ENCODE measurements at regions not wholly inside any gene's neighbourhood (a gene's known extent, or its start where the extent isn't known, plus 50 kb on each side); places are given as distances from the start of the nearest gene placed in this dataset.
"Not testable (repeated sequence)": the region's sequence is repeated elsewhere in the genome, so short reads cannot be mapped to it uniquely, and the experiment has no call there.

GRCh38 chr18:52082246-52082645, 257.8 kb upstream of the DCC start:
- no peak for FAIRE-seq

DNA sequence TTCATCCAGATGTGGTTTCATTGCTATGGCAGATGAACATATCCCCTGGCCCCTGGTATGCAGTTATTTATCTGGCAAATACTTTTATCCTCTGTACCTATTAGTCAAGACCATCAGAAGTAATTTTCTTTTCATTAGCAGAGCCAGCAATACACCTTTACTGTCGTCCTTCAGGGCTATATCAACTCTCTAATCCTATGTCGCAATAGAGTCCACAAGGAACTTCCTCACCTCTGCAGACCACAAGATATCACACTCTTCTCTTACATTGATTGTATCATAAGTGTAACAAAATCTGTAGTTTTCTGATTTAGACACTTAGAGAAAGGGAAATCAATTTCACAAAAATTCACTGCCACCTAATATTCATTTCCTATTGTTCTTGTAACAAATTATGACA, 252.9 kb upstream of the DCC start:
- FAIRE-seq = no peak

DNA sequence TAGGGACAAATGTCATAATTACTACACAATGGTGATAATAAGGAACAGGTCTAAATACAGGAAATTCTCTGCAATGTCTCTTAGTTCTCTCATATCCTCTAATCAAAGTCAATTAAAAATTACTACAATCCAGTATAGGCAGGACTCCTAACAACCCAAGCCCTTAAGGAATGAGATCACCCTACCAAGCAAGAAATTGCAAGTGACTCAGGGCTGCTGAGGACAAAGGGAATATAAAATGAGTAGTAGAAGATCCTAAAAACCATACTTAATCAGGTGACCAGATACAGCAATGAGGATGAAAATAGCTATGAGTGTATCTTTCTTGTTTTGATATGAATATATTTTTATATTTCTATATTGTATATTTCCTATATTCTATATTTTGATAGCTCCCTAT, 250.0 kb upstream of the DCC start:
- FAIRE-seq = no peak

DNA sequence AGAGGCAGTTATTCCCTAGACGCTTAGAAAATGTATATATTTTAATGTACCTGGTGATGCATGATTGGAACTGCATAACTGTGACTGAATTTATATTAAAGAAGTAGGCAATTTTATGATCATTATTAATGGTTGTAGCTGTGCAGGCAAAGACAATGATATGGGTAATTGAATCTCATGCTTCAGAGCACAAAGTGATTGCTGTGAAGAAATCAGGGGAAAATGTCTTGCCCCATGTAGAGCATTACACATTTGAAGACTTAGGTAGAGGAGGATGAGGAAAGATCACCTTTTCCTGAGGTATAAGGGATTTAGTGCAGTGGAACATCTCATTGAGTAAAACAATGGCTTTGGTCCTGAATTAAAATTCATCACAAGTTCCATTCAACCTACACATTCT, 246.8 kb upstream of the DCC start:
- FAIRE-seq = no peak

DNA sequence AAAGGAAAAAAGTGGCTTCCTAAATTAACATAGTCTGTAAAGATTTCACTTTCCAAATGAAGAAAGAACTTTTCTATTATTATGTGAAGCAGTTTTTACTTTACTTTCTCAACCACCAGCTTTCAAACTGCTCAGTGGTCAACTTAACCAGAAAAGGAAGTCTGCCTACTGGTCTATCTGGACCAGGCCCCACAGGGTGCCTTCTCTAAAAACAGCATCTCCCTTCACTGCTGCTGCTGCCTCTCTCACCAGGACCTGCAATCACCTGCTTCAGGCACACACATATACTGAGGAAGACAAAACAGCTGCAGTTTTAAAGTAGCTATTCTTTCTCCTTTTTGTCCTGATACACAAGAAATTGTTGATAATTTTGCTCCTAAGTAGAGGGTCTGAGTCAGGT, 221.3 kb upstream of the DCC start:
- FAIRE-seq = no peak

DNA sequence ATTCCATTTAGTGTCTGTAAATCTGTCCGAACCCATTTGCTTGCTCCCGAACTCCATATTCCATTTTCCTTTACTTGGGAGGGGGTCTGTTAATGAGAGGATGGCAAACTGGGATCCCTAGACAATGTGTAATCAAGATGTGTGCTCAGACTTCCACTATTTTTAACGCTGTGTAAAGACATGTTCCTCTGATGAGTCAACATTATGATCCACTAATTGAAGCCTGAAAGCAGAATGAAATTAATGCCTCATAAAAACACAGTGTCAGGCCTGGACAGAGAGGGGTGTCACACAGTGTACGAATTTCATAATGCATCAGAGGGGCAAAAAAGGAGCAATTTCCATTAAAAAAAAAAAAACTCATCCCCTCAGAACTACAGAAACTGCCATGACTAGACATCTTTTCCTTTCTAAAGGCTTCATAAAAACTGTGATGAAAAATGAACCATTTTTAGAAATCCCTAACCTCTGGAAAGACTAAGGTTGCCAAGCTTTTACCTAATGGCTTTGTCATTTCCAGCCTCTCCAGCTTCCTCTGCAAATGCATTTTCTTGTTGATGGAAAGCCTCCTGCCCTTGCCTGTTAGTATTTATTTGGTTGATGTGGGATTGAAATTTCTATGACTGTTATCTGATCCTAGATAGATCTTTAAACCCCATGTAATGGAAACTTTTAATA, 209.2 kb upstream of the DCC start:
- no peak for FAIRE-seq

GRCh38 chr18:52131845-52132244, 208.2 kb upstream of the DCC start:
- no peak for FAIRE-seq

DNA sequence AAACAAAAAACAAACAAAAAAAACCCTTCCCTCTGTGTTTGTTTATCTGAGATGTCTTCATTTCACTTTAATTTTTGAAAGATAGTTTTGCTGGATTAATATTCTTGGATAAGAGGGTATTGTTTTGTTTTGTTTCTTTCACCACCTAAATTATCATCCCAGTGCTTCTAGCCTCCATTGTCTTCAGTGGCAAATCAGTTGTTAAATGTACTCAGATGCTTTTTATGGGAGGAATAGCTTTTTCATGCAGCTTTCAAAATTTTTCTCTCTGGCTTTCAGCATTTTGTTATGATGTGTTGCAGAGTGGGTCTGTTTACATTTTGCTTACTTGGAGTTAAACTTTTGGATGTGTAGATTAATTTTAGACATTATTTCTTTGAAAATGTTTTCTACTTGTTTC, 203.5 kb upstream of the DCC start:
- FAIRE-seq = no peak

GRCh38 chr18:52140986-52141385, 199.0 kb upstream of the DCC start:
- no peak for FAIRE-seq

DNA sequence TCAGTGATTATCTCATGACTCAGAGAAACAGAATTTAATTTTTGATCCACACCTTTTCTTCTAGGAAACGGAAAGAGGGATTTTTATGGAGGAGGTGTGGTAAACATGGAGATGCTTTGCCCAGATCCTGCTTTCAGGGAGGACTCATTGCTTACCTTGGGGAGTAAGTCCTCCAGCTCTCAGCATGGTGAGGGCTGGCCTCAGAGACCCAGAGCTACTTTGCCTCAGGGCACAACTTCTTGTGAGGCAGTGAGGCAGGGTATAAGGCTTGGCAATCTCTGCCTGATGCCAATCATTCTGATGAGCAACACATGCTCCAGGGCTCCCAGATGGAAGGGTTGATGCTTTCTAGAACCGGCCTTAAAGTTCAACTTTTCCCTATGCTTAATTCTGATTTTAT, 189.9 kb upstream of the DCC start:
- FAIRE-seq = no peak

DNA sequence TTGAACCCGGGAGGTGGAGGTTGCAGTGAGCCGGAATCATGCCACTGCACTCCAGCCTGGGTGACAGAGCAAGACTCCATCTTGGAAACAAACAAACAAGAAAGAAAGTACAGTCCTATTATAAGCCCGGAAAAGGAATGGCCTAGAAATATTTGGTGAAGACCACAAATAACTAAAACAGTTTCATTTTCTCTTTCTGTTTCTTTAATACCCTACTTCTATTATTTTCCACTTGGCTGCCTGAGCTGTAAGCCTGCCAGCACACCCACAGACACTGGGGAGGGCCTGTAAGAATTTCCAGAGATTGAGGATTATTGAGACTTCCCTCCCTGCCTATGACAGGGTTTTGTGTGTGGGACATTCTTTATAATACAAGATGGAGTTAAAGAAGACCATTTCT, 188.0 kb upstream of the DCC start:
- no peak for FAIRE-seq

DNA sequence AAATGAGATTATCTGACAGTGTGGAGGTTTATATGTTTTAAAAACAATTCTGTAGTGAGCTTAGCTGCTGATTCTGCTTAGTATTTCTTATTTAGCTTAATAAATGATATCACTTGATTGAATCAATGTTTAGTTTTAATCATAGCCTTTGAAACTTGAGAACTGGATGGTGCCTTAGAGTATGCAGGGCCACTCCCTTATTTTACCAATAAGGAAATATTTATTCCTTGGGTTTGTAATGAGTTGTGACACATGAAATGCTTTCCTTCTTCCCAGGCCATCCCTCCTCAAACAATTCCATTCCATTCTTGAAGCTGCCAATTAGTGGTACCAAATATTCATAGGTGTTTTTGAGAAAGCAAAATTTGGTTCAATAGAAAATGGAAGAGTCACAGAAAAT, 183.8 kb upstream of the DCC start:
- FAIRE-seq = no peak

DNA sequence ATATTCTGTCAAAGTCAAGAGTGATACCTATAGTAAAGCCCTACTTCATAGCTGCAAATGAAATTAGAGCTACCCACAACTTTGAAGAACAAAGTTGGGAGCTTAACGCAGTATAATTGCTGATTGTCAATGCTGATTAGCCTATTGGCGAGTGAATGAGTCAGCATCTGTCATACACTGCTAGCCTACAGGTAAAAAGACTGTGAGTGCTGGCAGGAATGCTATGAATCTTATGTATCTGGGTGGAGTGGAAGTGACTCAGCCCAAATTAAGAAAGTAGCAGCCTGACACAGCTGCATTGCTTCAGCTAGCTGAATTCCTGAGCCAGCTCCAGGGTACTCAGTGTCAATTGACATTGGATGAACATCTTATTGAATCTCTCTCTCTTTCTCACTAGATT, 179.4 kb upstream of the DCC start:
- no peak for FAIRE-seq

- FAIRE-seq = no peak
Observed at GRCh38 chr18:52163478-52163877, 176.5 kb upstream of the DCC start.

- FAIRE-seq = not testable (repeated sequence)
Observed at GRCh38 chr18:52168131-52168530, 171.9 kb upstream of the DCC start.

- FAIRE-seq = no peak
Observed at GRCh38 chr18:52174220-52174619, 165.8 kb upstream of the DCC start.

- no peak for FAIRE-seq
Observed at GRCh38 chr18:52175406-52175805, 164.6 kb upstream of the DCC start.

DNA sequence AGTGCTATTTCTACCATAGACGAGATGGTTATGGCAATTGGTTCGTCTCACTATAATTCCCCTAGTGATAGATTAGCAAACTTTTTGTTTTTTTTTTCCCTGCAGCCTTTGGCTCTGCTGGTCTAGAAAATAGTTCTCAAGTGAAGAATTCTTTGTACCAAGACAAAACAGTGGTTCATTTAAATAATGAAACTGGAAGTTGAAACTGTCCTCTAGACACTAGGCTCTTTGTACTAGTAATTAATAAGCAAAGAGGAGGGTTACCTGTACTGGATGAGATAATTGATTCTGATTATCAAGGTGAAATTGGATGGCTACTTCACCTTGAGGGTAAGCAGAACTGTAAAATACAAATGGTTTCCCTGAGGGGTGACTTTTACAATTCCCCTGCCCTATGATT, 156.9 kb upstream of the DCC start:
- FAIRE-seq = no peak

DNA sequence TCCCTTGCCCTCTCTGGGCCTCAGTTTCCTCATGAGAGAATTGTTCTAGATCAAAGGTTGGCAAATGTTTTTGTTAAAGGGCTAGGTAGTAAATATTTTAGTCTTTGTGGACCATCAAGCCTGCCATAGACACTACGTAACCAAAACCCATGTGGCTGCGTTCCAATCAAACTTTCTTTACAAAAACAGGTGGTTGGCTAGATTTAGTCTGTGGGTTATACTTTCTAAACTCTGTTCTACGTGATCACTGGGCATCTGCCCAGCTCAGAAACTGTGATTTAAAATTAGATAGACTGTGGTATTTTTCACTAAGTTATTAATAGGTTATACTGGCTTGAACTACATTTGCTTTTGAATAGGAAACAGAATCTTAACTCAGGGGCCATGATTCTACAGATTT, 149.8 kb upstream of the DCC start:
- FAIRE-seq = no peak

- FAIRE-seq = no peak
Observed at GRCh38 chr18:52190631-52191030, 149.4 kb upstream of the DCC start.

DNA sequence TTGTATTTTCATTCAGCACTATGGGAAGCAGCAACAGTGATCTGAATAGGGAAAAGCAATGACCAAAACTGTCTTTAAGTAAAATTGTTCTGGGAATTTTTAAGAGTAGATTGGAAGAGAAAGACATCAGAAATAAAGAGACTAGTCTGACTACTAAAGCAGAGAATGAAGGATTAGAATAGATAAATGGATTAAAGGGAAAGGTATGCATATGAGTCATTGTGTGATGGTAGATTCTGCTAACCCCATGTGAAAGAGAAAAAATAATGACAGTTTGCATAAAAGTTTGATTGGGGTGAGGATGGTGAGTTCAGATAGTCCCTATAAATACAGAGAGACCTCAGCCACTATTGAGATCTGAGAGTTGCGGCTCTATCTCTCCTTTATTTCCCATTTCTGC, 139.6 kb upstream of the DCC start:
- no peak for FAIRE-seq

DNA sequence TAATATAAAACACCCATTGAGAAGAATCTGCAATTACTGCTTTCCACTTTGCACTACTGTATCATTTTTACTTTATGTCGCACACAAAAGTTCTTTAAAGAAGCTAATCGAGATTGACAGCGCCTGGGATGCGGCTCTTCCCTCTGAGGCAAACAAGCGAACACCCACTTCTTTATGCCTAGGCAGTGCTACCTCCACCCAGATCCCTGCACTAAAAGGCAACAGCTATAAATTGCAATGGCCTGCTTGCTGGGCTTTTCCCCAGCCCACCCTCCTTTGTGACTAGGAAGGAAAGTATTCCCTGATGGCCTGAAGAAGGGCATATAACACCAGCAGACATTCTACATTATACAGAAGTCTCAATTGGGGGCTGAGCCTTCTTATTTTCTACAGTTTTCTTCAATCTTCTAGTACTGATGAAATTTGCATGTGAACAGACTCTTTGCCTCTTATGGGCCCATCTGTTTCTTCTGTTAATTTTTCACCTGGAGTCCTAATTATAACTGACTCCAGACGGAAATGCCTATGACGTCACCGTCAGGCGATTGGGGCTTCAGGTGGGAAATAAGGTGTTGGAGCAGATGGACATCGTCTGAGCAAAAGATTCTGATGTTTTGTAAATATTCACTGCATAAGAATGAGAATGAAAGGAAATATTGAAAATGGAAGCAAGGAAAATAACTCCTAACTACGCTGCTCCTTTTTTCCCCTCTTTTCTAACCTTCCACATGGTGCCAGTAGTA, 138.9 kb upstream of the DCC start:
- no peak for FAIRE-seq

DNA sequence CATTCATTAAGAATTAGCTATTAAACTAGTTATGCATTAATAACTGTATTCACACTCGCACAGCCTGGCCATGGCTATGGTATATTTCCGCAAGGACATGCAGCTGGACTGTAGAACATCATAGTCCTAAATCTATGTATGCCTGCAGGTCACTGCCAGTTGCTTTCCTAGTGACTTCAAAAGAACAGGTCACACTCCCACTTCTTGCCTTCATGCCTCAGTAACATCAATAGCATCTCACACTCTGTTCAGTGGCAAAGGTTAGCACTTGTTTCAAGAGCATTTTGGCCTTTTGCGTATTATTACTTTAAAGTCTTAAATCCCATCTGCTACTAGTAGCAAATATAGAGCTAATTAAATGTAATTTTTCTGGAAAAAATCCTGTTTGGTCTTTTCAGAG, 131.4 kb upstream of the DCC start:
- no peak for FAIRE-seq

DNA sequence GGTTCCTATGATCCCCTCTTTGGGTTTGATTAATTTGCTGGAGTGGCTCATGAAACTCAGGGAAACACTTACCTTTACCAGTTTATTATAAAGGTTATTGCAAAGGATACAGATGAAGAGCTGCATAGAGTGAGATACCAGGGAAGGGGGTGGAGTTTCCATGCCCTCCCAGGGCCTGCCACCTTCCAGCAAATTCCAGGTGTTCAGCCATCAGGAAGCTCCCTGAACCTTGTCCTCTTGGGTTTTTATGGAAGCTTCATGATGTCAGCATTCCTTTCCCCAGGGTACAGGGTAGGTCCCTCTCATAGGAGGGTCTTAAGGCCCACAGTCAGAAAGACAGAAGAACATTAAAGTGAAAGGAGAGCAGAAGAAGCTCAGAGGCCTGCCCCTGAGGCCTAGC, 123.9 kb upstream of the DCC start:
- no peak for FAIRE-seq

- no peak for FAIRE-seq
Observed at GRCh38 chr18:52216666-52217065, 123.3 kb upstream of the DCC start.

Data from endometrium (tissue), 2 donors.